ENCODE measurements at regions not wholly inside any gene's neighbourhood (a gene's known extent, or its start where the extent isn't known, plus 50 kb on each side); places are given as distances from the start of the nearest gene placed in this dataset.

DNA sequence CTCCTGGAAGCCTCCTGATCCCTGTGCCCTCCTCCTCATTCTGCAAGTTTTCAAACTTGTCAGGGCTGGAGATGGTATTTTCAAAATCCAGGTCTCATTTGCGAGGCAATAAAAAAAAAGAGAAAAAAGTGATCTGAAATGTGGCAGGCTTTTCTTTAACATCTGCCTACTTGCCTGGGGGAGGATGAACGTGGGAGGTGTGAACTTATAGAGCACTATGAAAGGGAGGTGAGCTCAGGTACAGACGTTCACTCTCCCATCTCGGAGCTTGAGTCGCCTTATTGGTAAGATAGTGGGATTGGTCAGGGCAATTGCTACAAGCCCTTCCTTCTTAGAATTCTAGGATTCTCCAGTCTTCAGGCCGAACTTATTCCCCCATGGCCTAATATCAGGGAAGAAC lies 104.8 kb upstream of the CADM1 start:
- TF ChIP-seq CTCF (conservative IDR thresholded peaks at IDR 0.05 in 1 of 2, IDR thresholded peaks at IDR 0.05 in 1 of 2; ENCODE audit: low read depth in 1 of 2, low read length in 2 of 2) = no peak
- TF ChIP-seq EZH2 (IDR thresholded peaks at IDR 0.05; ENCODE audit: low read length, missing control alignments) = no peak
